ENCODE measurements at regions not wholly inside any gene's neighbourhood (a gene's known extent, or its start where the extent isn't known, plus 50 kb on each side); places are given as distances from the start of the nearest gene placed in this dataset.

DNA sequence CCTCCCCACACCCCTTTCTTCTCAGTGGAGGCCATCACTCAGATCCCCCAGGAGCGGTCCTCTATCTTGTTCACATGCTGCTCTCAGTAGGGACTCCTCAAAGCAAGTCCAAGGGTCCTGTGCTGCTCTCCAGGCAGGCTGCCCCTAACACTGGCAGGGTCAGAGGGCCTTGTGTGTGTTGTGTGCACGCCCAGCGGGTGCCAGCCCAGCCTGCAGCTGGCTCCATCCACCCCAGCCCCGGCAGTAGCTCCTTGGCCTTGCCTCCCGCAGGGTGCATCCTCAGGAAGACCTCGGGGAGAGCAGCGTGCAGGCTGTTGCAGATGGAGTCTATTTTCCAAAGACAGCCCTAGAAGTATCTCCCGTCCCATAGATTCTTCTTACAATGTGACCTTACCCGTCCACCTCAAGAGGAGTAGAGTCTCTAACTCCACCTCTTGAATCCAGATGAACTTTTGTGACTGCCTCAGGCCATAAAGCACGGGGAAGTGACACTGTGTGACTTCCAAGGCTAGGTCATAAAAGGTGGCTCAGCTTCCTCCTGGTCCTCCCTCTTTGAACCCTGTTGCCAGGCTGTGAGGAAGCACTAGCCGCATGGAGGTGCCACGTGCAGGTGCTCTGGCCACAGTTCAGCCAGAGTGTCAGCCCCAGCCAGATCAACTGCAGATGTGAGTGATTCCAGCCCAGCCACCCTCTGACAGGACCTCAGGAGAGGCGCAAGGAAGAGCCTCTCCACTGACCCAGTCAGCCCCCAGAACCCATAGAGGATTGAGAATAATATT, 531.6 kb downstream of the SHQ1 start:
- TF ChIP-seq, protein P1, sequence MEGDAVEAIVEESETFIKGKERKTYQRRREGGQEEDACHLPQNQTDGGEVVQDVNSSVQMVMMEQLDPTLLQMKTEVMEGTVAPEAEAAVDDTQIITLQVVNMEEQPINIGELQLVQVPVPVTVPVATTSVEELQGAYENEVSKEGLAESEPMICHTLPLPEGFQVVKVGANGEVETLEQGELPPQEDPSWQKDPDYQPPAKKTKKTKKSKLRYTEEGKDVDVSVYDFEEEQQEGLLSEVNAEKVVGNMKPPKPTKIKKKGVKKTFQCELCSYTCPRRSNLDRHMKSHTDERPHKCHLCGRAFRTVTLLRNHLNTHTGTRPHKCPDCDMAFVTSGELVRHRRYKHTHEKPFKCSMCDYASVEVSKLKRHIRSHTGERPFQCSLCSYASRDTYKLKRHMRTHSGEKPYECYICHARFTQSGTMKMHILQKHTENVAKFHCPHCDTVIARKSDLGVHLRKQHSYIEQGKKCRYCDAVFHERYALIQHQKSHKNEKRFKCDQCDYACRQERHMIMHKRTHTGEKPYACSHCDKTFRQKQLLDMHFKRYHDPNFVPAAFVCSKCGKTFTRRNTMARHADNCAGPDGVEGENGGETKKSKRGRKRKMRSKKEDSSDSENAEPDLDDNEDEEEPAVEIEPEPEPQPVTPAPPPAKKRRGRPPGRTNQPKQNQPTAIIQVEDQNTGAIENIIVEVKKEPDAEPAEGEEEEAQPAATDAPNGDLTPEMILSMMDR (IDR thresholded peaks at IDR 0.05) = no peak
- TF ChIP-seq ZFX (IDR thresholded peaks at IDR 0.05; ENCODE audit: borderline replicate concordance) = no peak
